HCT116 (cell line): ENCODE measurements at regions not wholly inside any gene's neighbourhood (a gene's known extent, or its start where the extent isn't known, plus 50 kb on each side); places are given as distances from the start of the nearest gene placed in this dataset.

ENCODE experiments used
- CEBPB ChIP-seq: IDR thresholded peaks from 2 replicates; pipeline ENCODE4 v1.6.1; 2012; ENCODE audit warnings: low read depth
- CTCF ChIP-seq, 3 experiments: fragments of 200-600 bp in 1 of 3; sonication (generic) in 1 of 3; IDR thresholded peaks in 2 of 3; conservative IDR thresholded peaks in 1 of 3; 2 replicates each; pipeline ENCODE4 v1.5.1; 2012 to 2017; ENCODE audit warnings: low read depth in 2 of 3, low read length in 2 of 3, antibody characterized with exemption in 1 of 3, borderline replicate concordance in 1 of 3, control low read depth in 1 of 3, mild to moderate bottlenecking in 1 of 3, mixed read lengths in 1 of 3, mixed run types in 1 of 3, moderate library complexity in 1 of 3; ENCODE audit not compliant: insufficient read depth in 1 of 3
- EZH2phosphoT487 ChIP-seq: fragments of 200-600 bp; IDR thresholded peaks from 2 replicates; pipeline ENCODE4 v1.6.1; 2018; ENCODE audit warnings: antibody characterized with exemption, borderline replicate concordance
- POLR2A ChIP-seq: IDR thresholded peaks from 2 replicates; pipeline ENCODE4 v1.7.0; 2011; ENCODE audit warnings: borderline replicate concordance; ENCODE audit not compliant: insufficient read depth, insufficient read length; ENCODE audit errors: extremely low read depth

DNA sequence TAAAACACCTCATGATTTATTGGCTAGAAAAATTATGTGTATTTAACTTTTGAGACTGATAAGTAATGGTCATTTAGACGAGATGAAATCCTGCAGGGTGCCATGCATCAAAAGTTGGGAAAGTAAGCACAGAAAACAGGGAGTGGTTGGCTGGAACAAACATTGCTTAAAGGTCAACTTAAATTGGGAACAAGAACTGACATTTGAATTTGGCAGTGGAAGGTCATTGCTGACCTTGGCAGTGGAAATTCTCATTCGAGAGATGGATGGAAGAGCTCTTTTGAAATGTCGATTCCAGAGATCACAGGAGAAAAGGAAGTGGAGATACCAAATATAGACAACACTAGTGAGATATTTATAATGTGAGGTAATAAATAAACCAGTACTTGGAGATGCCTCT is 572.8 kb downstream of the TRAM1L1 start:
- TF ChIP-seq CTCF (IDR thresholded peaks at IDR 0.05 in 2 of 3, conservative IDR thresholded peaks at IDR 0.05 in 1 of 3; ENCODE audit: borderline replicate concordance in 1 of 3, insufficient read depth in 1 of 3, low read depth in 2 of 3, low read length in 2 of 3) (no peak), POLR2A (no peak), EZH2phosphoT487 (no peak), CEBPB (no peak)
